Left lung (tissue), 4 donors: ENCODE measurements at regions not wholly inside any gene's neighbourhood (a gene's known extent, or its start where the extent isn't known, plus 50 kb on each side); places are given as distances from the start of the nearest gene placed in this dataset.

ENCODE experiments used
- ATAC-seq: fragments of 200-7000 bp; cut with Tn5 transposase; one replicate; pipeline ENCODE4 v1.9.1; 2020; ENCODE audit warnings: moderate library complexity
- DNase-seq, 4 donors: peaks; one replicate each; pipeline ENCODE4 v3.0.0-alpha.2; 2013 to 2020
- H3K27ac ChIP-seq, 2 donors: fragments of 200-600 bp; sonication (generic) in 1 of 2; one replicate each; pipeline versions ENCODE4 v1.5.0 to v1.8.0; 2020 to 2021
- H3K27me3 ChIP-seq, 2 donors: fragments of 200-600 bp; sonication (generic) in 1 of 2; one replicate each; pipeline versions ENCODE4 v1.5.0 to v1.8.0; 2020 to 2021
- H3K36me3 ChIP-seq, 2 donors: fragments of 200-600 bp; sonication (generic) in 1 of 2; one replicate each; pipeline versions ENCODE4 v1.5.0 to v1.8.0; 2020 to 2021
- H3K4me1 ChIP-seq, 2 donors: fragments of 200-600 bp; one replicate each; pipeline ENCODE4 v1.8.0; 2021
- H3K4me3 ChIP-seq, 2 donors: fragments of 200-600 bp; sonication (generic) in 1 of 2; one replicate each; pipeline versions ENCODE4 v1.5.0 to v1.8.0; 2020 to 2021; ENCODE audit warnings: mild to moderate bottlenecking in 1 of 2
- H3K9me3 ChIP-seq, 2 donors: fragments of 200-600 bp; sonication (generic) in 1 of 2; one replicate each; pipeline versions ENCODE4 v1.5.0 to v1.8.0; 2020 to 2021
- intact Hi-C, 2 donors: fragments of 100-400 bp; cut with DNase I; formaldehyde crosslinking; loops; one replicate each; pipeline versions ENCODE4 v1.11.2 to v1.14.2; 2022
- TF ChIP-seq, protein P1 (sequence below), 2 donors: fragments of 200-600 bp; sonication (generic) in 1 of 2; IDR thresholded peaks; one replicate each; pipeline versions ENCODE4 v1.5.0 to v1.8.0; 2021; ENCODE audit warnings: antibody characterized with exemption in 2 of 2
- donor health status: DM: no; HTN: yes; CAD: no.
- donor health status: DM: no; HTN: no; CAD: no.

DNA sequence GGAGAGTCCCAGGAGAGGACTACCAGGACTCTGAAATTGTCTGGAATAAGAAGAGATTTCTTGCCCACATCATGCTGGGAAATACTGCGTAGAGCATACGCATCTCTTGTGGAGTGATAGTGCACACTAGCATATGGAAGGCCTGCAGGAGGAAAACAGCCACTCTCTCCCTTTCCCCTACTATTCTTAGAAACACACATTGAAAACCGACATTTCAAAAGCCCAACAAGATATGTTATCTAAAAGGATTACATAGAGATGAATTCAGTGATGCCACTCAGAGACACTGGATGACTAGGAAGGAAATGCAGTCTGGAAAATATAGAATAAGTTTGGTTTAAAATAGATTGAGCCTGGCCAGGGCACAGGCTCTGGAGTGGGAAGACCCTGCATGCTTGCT is 388.7 kb upstream of the NBEA start:
- H3K4me1 ChIP-seq, result no peaks in the 10 kb centered on the region
- peaks cover 0 to 2% of the 10 kb centered on the region in 2 donors for H3K9me3 ChIP-seq
- no peak for ATAC-seq
- TF ChIP-seq, protein P1, sequence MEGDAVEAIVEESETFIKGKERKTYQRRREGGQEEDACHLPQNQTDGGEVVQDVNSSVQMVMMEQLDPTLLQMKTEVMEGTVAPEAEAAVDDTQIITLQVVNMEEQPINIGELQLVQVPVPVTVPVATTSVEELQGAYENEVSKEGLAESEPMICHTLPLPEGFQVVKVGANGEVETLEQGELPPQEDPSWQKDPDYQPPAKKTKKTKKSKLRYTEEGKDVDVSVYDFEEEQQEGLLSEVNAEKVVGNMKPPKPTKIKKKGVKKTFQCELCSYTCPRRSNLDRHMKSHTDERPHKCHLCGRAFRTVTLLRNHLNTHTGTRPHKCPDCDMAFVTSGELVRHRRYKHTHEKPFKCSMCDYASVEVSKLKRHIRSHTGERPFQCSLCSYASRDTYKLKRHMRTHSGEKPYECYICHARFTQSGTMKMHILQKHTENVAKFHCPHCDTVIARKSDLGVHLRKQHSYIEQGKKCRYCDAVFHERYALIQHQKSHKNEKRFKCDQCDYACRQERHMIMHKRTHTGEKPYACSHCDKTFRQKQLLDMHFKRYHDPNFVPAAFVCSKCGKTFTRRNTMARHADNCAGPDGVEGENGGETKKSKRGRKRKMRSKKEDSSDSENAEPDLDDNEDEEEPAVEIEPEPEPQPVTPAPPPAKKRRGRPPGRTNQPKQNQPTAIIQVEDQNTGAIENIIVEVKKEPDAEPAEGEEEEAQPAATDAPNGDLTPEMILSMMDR (IDR thresholded peaks at IDR 0.05), result no peak
- H3K4me3 ChIP-seq, result no peak overlapping the region
- intact Hi-C loops, result no loop called here
- no peak for DNase-seq
- no peaks in the 10 kb centered on the region for H3K36me3 ChIP-seq
- H3K27me3 ChIP-seq, result no peaks in the 10 kb centered on the region
- H3K27ac ChIP-seq, result no peak overlapping the region

DNA sequence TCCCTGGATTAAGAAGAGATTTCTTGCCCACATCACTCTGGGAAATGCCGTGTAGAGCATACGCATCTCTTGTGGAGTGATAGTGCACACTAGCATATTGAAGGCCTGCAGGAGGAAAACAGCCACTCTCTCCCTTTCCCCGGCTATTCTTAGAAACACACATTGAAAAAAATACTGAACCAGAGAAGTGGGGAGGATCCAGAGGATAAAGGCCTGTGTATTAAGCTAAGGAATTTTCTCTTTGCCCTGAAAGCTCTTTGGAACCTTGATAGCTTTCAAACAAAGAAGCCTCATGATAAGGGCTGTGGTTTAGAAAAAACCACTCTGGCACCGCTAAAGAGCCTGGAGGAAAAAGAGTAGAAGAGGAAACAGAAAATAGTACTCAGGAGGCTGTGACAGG is 386.1 kb upstream of the NBEA start:
- ATAC-seq (no peak), DNase-seq (no peak)
- intact Hi-C loops, result no loop called here
- TF ChIP-seq, protein P1 (IDR thresholded peaks at IDR 0.05), result no peak
- no peak overlapping the region for H3K4me3 ChIP-seq
- H3K27ac ChIP-seq, result no peak overlapping the region
- H3K9me3 ChIP-seq, result peaks cover 0 to 2% of the 10 kb centered on the region in 2 donors
- H3K27me3 ChIP-seq, result no peaks in the 10 kb centered on the region
- no peaks in the 10 kb centered on the region for H3K4me1 ChIP-seq
- no peaks in the 10 kb centered on the region for H3K36me3 ChIP-seq

DNA sequence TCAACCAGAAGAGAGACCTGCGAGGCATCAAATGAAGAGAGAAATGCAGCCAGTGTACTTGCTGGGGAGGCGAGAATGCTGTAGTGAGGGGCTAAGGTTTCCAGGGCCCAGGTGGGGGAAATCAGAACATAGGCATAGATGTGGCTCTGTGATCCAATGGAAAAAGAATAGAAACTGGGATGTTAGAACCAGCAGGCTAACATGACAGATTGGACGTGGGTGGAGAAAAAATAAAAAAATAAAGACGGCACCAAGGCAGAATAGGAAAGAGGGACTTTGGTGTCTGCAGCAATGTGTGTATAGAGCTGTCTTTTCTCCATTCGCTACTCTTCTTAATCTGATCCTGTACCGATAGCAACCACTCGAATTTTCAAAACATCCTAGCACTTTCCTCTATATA is 381.0 kb upstream of the NBEA start:
- H3K36me3 ChIP-seq, result no peaks in the 10 kb centered on the region
- H3K27me3 ChIP-seq, result no peaks in the 10 kb centered on the region
- intact Hi-C loops, result no loop called here
- no peak overlapping the region for H3K27ac ChIP-seq
- no peaks in the 10 kb centered on the region for H3K9me3 ChIP-seq
- TF ChIP-seq, protein P1 (IDR thresholded peaks at IDR 0.05), result no peak
- H3K4me3 ChIP-seq, result no peak overlapping the region
- H3K4me1 ChIP-seq, result no peaks in the 10 kb centered on the region
- no peak for DNase-seq
- no peak for ATAC-seq

DNA sequence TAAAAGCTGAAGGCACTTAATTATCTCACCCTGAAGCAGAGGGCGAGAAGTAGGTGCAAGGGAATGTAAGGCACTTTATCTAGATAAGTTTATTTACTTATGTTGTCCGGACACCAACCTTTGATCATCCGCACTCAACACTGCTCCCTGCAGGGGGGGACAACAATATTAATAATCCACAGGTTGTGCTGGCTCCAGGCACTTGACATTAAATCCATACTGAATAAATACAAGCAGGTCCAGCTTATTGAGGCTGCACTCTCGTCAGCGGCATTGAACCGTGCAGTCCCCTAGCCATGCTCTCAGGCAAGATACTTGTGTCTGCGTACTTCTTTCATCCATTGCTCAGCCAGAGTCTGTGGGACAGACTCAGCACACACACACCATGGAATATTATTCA is 374.5 kb upstream of the NBEA start:
- TF ChIP-seq, protein P1 (IDR thresholded peaks at IDR 0.05), result no peak
- no peak for ATAC-seq
- Histone ChIP-seq H3K36me3 (no peaks in the 10 kb centered on the region), H3K27me3 (no peaks in the 10 kb centered on the region), H3K27ac (no peak overlapping the region), H3K4me1 (no peaks in the 10 kb centered on the region), H3K4me3 (no peak overlapping the region), H3K9me3 (no peaks in the 10 kb centered on the region)
- intact Hi-C loops, result no loop called here
- DNase-seq, result no peak

DNA sequence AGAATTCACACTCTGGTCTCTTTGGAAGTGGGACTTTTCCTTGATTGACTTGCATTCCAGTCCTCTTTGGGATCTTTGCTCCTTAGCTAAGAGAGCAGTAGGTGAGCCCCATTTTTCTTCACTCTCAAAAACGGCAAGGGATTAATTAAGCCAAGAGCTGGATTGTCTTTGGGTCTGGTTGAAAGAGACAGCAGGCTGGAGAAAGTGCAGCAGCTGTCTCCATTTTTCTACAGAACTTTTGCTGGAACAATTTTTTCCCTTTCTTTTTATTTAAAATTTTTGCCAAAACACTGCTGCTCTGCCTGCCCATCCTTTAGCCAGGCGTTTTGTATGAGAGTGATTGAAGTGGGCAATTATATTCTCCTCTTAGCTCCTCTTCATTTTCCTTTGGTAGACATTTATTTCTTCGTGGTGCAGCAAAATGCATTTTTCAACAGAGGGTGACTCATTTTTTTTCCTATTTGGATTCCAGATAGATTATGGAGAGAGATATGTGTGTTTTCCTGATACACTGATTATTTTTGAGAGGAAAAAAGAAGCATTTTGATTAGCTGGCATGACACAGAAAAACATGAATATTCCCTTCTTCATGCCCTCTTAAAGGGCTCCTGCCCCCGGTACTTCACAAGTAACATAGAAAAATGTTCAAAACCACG is 371.2 kb upstream of the NBEA start:
- no peak overlapping the region for H3K4me3 ChIP-seq
- TF ChIP-seq, protein P1 (IDR thresholded peaks at IDR 0.05), result no peak
- no peaks in the 10 kb centered on the region for H3K4me1 ChIP-seq
- no peaks in the 10 kb centered on the region for H3K36me3 ChIP-seq
- H3K27ac ChIP-seq, result no peak overlapping the region
- intact Hi-C loops, result no loop called here
- H3K27me3 ChIP-seq, result no peaks in the 10 kb centered on the region
- no peak for ATAC-seq
- DNase-seq, result no peak
- no peaks in the 10 kb centered on the region for H3K9me3 ChIP-seq
